ENCODE measurements at regions not wholly inside any gene's neighbourhood (a gene's known extent, or its start where the extent isn't known, plus 50 kb on each side); places are given as distances from the start of the nearest gene placed in this dataset.

GRCh38 chr4:31592293-31592692 lies 872.1 kb downstream of the PCDH7 start:
- DNase-seq (ENCODE audit: low read depth): no peak

- no peak for DNase-seq (ENCODE audit: low read depth)
Measured at GRCh38 chr4:31595496-31595895, 875.3 kb downstream of the PCDH7 start.

- no peak for DNase-seq (ENCODE audit: low read depth)
Measured at GRCh38 chr4:31598639-31599038, 878.5 kb downstream of the PCDH7 start.

GRCh38 chr4:31601793-31602192 lies 881.6 kb downstream of the PCDH7 start:
- no peak for DNase-seq (ENCODE audit: low read depth)

- DNase-seq (ENCODE audit: low read depth): peak; percentile 4
Measured at GRCh38 chr4:31613946-31614623, 893.9 kb downstream of the PCDH7 start.

GRCh38 chr4:31617667-31618066 lies 897.5 kb downstream of the PCDH7 start:
- DNase-seq (ENCODE audit: low read depth): no peak

GRCh38 chr4:31620476-31620875 lies 900.3 kb downstream of the PCDH7 start:
- DNase-seq (ENCODE audit: low read depth): no peak

GRCh38 chr4:31645236-31645635 lies 925.1 kb downstream of the PCDH7 start:
- no peak for DNase-seq (ENCODE audit: low read depth)

GRCh38 chr4:31647786-31648185 lies 927.6 kb downstream of the PCDH7 start:
- DNase-seq (ENCODE audit: low read depth): no peak

GRCh38 chr4:31649878-31650277 lies 929.7 kb downstream of the PCDH7 start:
- no peak for DNase-seq (ENCODE audit: low read depth)

- no peak for DNase-seq (ENCODE audit: low read depth)
Measured at GRCh38 chr4:31651541-31651940, 931.4 kb downstream of the PCDH7 start.

- no peak for DNase-seq (ENCODE audit: low read depth)
Measured at GRCh38 chr4:31655328-31655727, 935.2 kb downstream of the PCDH7 start.

GRCh38 chr4:31657859-31658570 lies 937.8 kb downstream of the PCDH7 start:
- no peak for DNase-seq (ENCODE audit: low read depth)

- DNase-seq (ENCODE audit: low read depth): no peak
Measured at GRCh38 chr4:31660916-31661315, 940.7 kb downstream of the PCDH7 start.

- no peak for DNase-seq (ENCODE audit: low read depth)
Measured at GRCh38 chr4:31662951-31663350, 942.8 kb downstream of the PCDH7 start.

GRCh38 chr4:31667686-31668085 lies 947.5 kb downstream of the PCDH7 start:
- DNase-seq (ENCODE audit: low read depth): no peak

GRCh38 chr4:31674313-31674947 lies 954.3 kb downstream of the PCDH7 start:
- DNase-seq (ENCODE audit: low read depth): no peak

- no peak for DNase-seq (ENCODE audit: low read depth)
Measured at GRCh38 chr4:31678356-31678755, 958.2 kb downstream of the PCDH7 start.

GRCh38 chr4:31682796-31683195 lies 962.6 kb downstream of the PCDH7 start:
- DNase-seq (ENCODE audit: low read depth): no peak

- DNase-seq (ENCODE audit: low read depth): no peak
Measured at GRCh38 chr4:31687717-31688342, 967.7 kb downstream of the PCDH7 start.

- peak; percentile 0 for DNase-seq (ENCODE audit: low read depth)
Measured at GRCh38 chr4:31692399-31692940, 972.3 kb downstream of the PCDH7 start.

GRCh38 chr4:31701256-31701655 lies 981.1 kb downstream of the PCDH7 start:
- no peak for DNase-seq (ENCODE audit: low read depth)
